Left hindlimb (tissue), 1 donor: ENCODE measurements at regions not wholly inside any gene's neighbourhood (a gene's known extent, or its start where the extent isn't known, plus 50 kb on each side); places are given as distances from the start of the nearest gene placed in this dataset.

Source experiments
- DNase-seq: peaks from one replicate; pipeline ENCODE4 v3.0.0-alpha.2; 2018

GRCh38 chr13:64958106-64958505 lies 2272.0 kb downstream of the PCDH9 start:
- DNase-seq = no peak

DNA sequence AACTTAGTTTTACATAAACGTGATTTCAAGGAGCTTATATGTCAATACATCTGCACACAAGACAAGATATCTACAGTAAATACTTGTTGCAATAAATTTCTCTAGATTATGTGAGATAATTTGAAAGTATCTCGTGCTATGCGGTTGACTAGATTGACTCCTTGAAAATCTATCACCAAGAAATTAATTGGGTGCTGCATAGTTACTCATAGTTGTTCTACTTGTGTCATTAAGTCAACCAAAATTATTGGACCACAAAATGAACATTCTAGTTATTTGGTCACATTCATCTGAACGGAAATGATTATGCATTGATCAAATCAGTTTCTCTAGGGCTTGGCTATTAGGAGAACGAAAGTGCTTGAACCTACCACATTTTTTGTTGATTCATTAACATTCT lies 2291.5 kb downstream of the PCDH9 start:
- no peak for DNase-seq

GRCh38 chr13:64937302-64937701 lies 2292.8 kb downstream of the PCDH9 start:
- DNase-seq = no peak

- no peak for DNase-seq
These were observed 2293.3 kb downstream of the PCDH9 start for GRCh38 chr13:64936879-64937278.

- DNase-seq = no peak
These were observed 2294.7 kb downstream of the PCDH9 start for GRCh38 chr13:64935441-64935840.

GRCh38 chr13:64934569-64935362 lies 2295.4 kb downstream of the PCDH9 start:
- no peak for DNase-seq

DNA sequence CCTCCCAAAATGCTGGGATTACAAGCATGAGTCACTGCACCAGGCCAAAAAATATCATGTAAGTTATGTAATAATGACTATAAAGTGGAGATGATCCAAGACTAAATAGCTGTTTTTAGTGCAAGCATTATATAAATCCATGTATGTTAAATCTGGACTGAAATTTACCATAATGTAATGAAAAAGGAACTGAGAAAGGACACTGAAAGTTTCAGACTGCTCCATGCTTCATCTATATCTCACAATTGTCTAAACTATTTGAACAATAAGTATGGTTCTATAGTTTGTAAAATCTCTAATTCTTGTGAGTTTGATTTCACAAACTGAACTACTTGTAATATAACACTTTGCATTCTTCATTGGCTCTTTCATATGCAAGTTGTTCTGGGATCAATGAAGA lies 2299.5 kb downstream of the PCDH9 start:
- no peak for DNase-seq

GRCh38 chr13:64928696-64929499 lies 2301.2 kb downstream of the PCDH9 start:
- DNase-seq = no peak

- no peak for DNase-seq
These were observed 2304.4 kb downstream of the PCDH9 start for GRCh38 chr13:64925727-64926126.

DNA sequence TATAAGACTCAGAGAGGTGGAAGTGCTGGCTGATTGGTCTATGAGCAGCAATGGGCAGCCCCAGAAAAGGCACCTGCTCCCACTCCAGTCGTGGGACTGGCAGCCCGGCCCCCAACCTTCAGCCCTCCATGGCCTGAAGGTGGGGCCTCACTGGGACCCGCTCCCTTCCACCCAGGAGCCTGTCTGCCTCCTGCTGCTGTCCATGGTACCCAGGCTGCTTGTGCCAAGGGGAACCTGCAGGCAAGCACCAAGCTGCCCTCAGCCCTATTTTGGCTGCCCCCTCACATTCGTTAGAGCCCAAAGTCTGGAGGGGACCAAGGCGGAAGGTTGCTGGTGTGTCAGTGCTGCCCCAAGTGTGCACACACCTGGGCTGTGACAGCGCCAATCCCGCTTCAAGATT lies 2304.9 kb downstream of the PCDH9 start:
- DNase-seq = no peak

- DNase-seq = no peak
These were observed 2305.7 kb downstream of the PCDH9 start for GRCh38 chr13:64924401-64924800.

DNA sequence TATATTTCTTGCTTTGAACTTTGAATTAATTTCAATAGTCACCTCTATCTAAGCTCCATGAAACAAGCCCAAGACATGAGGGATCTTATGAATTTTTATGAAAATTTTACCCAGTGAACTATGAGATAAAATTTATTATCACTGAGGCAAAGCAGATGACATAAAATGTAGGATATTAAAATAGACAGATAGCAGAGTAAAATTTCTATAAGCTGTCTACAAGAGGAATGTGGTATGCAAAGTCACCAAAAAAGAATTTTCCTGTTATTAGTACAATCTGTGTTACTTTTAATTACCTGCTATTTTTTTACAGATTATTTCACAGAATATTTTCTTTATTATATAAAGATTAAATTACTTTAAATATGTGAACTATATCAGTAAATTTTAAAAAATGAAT lies 2312.6 kb downstream of the PCDH9 start:
- no peak for DNase-seq

DNA sequence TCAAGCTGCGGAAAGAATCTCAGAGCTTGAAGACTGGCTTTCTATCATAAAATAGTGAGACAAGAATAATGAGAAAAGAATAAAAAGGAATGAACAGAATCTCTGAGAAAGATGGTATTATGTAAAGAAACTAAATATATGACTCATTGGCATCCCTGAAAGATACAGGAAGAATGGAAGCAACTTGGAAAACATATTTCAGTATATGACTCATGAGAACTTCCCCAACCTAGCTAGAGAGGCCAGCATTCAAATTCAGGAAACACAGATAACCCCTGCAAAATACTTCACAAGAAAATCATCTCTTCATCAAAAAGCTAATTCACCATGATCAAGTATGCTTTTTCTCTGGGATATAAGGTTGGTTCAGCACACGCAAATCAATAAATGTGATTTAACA lies 2318.0 kb downstream of the PCDH9 start:
- no peak for DNase-seq

DNA sequence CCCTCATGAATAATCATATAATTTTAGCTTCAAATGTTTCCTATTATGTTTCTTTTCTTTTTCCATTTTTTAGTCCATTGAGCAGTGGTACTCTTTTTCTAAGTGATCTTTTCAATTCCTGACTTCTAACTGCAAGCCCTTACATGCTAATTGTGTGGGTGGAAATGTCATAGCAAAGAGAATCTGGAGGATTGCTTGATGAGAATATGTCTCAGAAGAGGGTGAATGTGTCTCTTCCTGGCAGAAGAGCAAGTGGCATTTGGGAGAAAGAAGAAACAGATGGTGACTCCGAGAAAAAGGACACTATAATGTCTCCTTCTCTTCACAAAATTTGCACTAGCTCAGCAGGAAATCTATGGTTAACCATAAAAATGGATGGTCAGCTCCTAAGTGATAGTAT lies 2320.0 kb downstream of the PCDH9 start:
- DNase-seq = no peak

- DNase-seq = no peak
These were observed 2321.0 kb downstream of the PCDH9 start for GRCh38 chr13:64909184-64909583.

GRCh38 chr13:64900039-64900438 lies 2330.1 kb downstream of the PCDH9 start:
- DNase-seq = no peak

DNA sequence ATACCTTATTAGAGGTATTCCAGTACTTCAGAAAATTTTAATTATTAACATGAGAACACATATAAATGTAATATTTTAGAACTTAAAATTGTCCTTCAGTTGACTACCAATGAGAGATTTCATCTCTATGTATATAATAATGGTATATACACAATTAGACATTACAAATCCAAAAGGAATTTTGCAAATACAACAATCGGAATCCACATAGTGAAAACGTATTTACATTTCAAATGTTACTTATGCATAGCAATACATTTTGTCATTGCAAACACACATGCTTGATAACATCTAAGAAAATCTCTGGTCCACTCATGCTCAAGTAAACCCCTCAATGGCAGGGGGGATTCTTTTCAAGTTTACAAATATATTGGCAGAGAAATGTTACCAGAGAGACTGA lies 2345.2 kb downstream of the PCDH9 start:
- no peak for DNase-seq

- no peak for DNase-seq
These were observed 2353.0 kb downstream of the PCDH9 start for GRCh38 chr13:64877176-64877575.

DNA sequence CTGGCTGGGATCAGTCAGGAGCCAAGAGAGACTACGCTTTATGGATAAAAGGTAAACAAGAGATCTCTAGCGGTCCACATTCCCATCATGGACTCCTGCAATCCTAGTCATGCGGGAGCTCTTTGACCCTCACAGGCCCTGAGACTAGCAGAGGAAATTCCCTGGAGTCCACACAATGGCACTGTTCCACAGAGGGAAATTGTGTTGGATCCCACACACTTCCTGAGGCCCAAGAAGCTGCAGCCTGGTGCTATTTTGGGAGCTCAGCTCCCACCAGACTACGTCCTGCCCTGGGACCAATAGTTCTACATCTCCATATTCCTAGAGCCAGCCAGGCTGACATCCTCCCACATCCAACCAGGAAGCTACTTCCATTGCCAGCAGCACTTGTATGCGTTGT lies 2358.4 kb downstream of the PCDH9 start:
- DNase-seq = no peak

DNA sequence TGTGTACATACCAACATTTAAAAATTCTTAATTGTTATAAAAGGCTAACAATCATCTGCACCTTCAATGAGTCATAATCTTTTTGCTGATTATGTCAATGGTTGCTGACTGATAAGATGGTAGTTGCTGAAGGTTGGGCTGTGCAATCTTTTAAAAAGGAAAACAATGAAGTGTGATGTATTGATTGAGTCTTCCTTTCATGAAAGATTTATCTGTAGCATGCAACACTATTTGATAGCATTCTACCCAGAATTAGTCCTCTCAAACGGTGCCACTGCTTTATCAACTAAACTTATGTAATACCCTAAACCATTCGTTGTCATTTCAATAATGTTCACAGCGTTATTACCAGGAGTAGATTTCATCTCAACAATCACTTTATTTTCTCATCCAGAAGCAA lies 2360.6 kb downstream of the PCDH9 start:
- DNase-seq = no peak

DNA sequence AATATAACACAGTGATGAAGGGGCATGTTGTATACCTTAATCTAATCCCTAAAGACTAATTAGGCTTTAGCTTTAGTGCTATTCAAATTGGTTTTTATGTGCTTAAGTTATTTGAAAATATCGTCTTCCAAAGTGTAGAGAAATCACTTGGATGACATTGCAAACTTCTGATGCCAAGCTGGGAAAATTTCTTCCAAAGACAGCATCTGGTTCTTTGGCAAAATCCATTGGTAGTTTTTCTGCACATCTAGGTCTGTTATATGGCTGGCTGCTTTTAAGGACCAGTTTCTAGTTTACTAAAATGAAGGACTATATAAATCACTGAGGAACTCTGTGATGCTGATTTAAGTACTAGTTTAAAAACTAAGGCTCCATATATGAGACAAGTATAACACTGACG lies 2362.3 kb downstream of the PCDH9 start:
- no peak for DNase-seq

DNA sequence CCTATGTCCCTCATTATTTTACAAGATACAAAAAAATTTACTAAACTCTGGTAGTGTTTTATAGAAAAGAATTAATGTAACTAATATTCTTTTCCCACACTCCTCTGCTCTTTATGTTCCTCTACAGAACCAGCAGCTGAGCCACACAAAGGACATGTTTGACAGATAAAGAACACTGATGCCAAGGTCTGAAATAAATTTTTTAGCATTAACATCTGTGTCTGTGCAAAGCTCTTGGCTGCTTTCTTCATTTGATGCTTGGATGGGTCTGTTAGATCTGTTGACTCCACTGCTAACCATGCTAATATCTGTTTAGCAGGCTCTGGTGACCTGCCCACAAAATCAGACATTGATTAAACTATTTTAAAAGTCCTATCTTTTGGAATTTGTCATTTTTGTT lies 2363.8 kb downstream of the PCDH9 start:
- no peak for DNase-seq

DNA sequence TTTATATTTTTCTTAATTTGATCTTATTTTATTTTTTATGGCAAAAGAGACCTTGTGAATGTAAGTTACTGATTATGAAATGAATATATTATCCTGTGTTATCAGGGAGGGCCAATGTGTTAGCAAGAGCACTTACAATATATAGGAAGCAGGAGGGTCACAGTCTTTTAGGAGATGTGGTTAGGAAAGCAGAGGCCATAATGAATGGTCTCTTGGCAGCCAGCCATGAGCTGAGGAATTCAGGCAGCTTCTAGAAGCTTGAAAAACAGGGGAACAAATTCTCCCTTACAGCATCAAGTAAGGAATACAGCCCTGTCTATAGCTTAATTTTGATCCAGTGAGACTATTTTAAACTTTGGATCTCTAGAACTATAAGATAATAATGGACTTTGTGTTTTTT lies 2374.6 kb downstream of the PCDH9 start:
- peak; percentile 26 for DNase-seq

- DNase-seq = no peak
These were observed 2380.1 kb downstream of the PCDH9 start for GRCh38 chr13:64850017-64850416.
